IPS-15b (cell line): ENCODE measurements at regions not wholly inside any gene's neighbourhood (a gene's known extent, or its start where the extent isn't known, plus 50 kb on each side); places are given as distances from the start of the nearest gene placed in this dataset.
A peak's percentile ranks its signal among the peaks of the same experiment; 100 is the strongest.

ENCODE experiments used
- H3K27me3 ChIP-seq: one replicate; pipeline ENCODE4 v1.6.1; 2013; ENCODE audit warnings: low read length; ENCODE audit not compliant: control insufficient read depth, insufficient read depth
- H3K36me3 ChIP-seq: one replicate; pipeline ENCODE4 v1.6.1; 2013; ENCODE audit warnings: low read length; ENCODE audit not compliant: control insufficient read depth, insufficient read depth
- H3K4me1 ChIP-seq: one replicate; pipeline ENCODE4 v1.6.1; 2013; ENCODE audit warnings: mild to moderate bottlenecking, low read length; ENCODE audit not compliant: control insufficient read depth, insufficient read depth
- H3K4me3 ChIP-seq: one replicate; pipeline ENCODE4 v1.5.1; 2013; ENCODE audit warnings: low read depth, low read length
- H3K9ac ChIP-seq: one replicate; pipeline ENCODE4 v1.6.1; 2013; ENCODE audit warnings: low read depth, mild to moderate bottlenecking, low read length
- H3K9me3 ChIP-seq: one replicate; pipeline ENCODE4 v1.6.1; 2013; ENCODE audit warnings: mild to moderate bottlenecking, low read length; ENCODE audit not compliant: control insufficient read depth, insufficient read depth

GRCh38 chr15:27683121-27683520 lies 416.0 kb downstream of the OCA2 start:
- H3K4me1 ChIP-seq, result peaks cover 8% of the 10 kb centered on the region
- no peaks in the 10 kb centered on the region for H3K9me3 ChIP-seq
- H3K27me3 ChIP-seq, result peaks cover 2% of the 10 kb centered on the region
- no peak overlapping the region for H3K9ac ChIP-seq
- no peak overlapping the region for H3K4me3 ChIP-seq
- no peaks in the 10 kb centered on the region for H3K36me3 ChIP-seq

GRCh38 chr15:27681038-27681437 lies 418.1 kb downstream of the OCA2 start:
- Histone ChIP-seq H3K4me1 (peaks cover 8% of the 10 kb centered on the region), H3K9me3 (no peaks in the 10 kb centered on the region), H3K4me3 (no peak overlapping the region), H3K9ac (no peak overlapping the region), H3K36me3 (no peaks in the 10 kb centered on the region), H3K27me3 (peaks cover 2% of the 10 kb centered on the region)

GRCh38 chr15:27679731-27680471 lies 419.2 kb downstream of the OCA2 start:
- no peaks in the 10 kb centered on the region for H3K36me3 ChIP-seq
- peaks cover 2% of the 10 kb centered on the region for H3K27me3 ChIP-seq
- H3K9me3 ChIP-seq, result no peaks in the 10 kb centered on the region
- H3K9ac ChIP-seq, result no peak overlapping the region
- H3K4me3 ChIP-seq, result peak overlapping the region; percentile 13
- peaks cover 8% of the 10 kb centered on the region for H3K4me1 ChIP-seq

- no peaks in the 10 kb centered on the region for H3K36me3 ChIP-seq
- no peak overlapping the region for H3K9ac ChIP-seq
- H3K9me3 ChIP-seq, result no peaks in the 10 kb centered on the region
- no peak overlapping the region for H3K4me3 ChIP-seq
- H3K4me1 ChIP-seq, result peaks cover 8% of the 10 kb centered on the region
- peaks cover 2% of the 10 kb centered on the region for H3K27me3 ChIP-seq
Measured at GRCh38 chr15:27679203-27679602, 419.9 kb downstream of the OCA2 start.

GRCh38 chr15:27677951-27678350 lies 421.2 kb downstream of the OCA2 start:
- no peak overlapping the region for H3K4me3 ChIP-seq
- no peaks in the 10 kb centered on the region for H3K9me3 ChIP-seq
- peaks cover 2% of the 10 kb centered on the region for H3K27me3 ChIP-seq
- no peak overlapping the region for H3K9ac ChIP-seq
- peaks cover 8% of the 10 kb centered on the region for H3K4me1 ChIP-seq
- H3K36me3 ChIP-seq, result no peaks in the 10 kb centered on the region

- Histone ChIP-seq H3K4me1 (peaks cover 8% of the 10 kb centered on the region), H3K9ac (no peak overlapping the region), H3K9me3 (no peaks in the 10 kb centered on the region)
Measured at GRCh38 chr15:27676647-27677046, 422.5 kb downstream of the OCA2 start.

GRCh38 chr15:27675571-27675970 lies 423.5 kb downstream of the OCA2 start:
- H3K9me3 ChIP-seq, result no peaks in the 10 kb centered on the region
- H3K36me3 ChIP-seq, result no peaks in the 10 kb centered on the region
- no peak overlapping the region for H3K4me3 ChIP-seq
- H3K27me3 ChIP-seq, result peaks cover 2% of the 10 kb centered on the region
- no peak overlapping the region for H3K9ac ChIP-seq
- peaks cover 8% of the 10 kb centered on the region for H3K4me1 ChIP-seq

More at GRCh38 chr15:27676647-27677046, 422.5 kb downstream of the OCA2 start:
- Histone ChIP-seq H3K27me3 (peaks cover 2% of the 10 kb centered on the region), H3K4me3 (no peak overlapping the region), H3K36me3 (no peaks in the 10 kb centered on the region)

GRCh38 chr15:27674826-27675225 lies 424.3 kb downstream of the OCA2 start:
- Histone ChIP-seq H3K36me3 (no peaks in the 10 kb centered on the region), H3K27me3 (peaks cover 2% of the 10 kb centered on the region), H3K4me1 (peaks cover 3% of the 10 kb centered on the region), H3K9me3 (no peaks in the 10 kb centered on the region), H3K4me3 (no peak overlapping the region), H3K9ac (no peak overlapping the region)

- Histone ChIP-seq H3K9me3 (no peaks in the 10 kb centered on the region), H3K4me3 (no peak overlapping the region), H3K27me3 (peaks cover 2% of the 10 kb centered on the region), H3K9ac (no peak overlapping the region), H3K4me1 (no peaks in the 10 kb centered on the region), H3K36me3 (no peaks in the 10 kb centered on the region)
Measured at GRCh38 chr15:27673766-27674445, 425.2 kb downstream of the OCA2 start.

- H3K9me3 ChIP-seq, result no peaks in the 10 kb centered on the region
- H3K4me3 ChIP-seq, result no peak overlapping the region
- no peak overlapping the region for H3K9ac ChIP-seq
- no peaks in the 10 kb centered on the region for H3K36me3 ChIP-seq
- H3K27me3 ChIP-seq, result no peaks in the 10 kb centered on the region
- no peaks in the 10 kb centered on the region for H3K4me1 ChIP-seq
Measured at GRCh38 chr15:27672537-27672936, 426.6 kb downstream of the OCA2 start.

GRCh38 chr15:27671819-27672437 lies 427.2 kb downstream of the OCA2 start:
- Histone ChIP-seq H3K9ac (no peak overlapping the region), H3K4me3 (no peak overlapping the region), H3K9me3 (no peaks in the 10 kb centered on the region), H3K36me3 (no peaks in the 10 kb centered on the region), H3K4me1 (no peaks in the 10 kb centered on the region), H3K27me3 (no peaks in the 10 kb centered on the region)
